Erythroblast (primary cell): ENCODE measurements at regions not wholly inside any gene's neighbourhood (a gene's known extent, or its start where the extent isn't known, plus 50 kb on each side); places are given as distances from the start of the nearest gene placed in this dataset.

Source experiments
- GATA1 ChIP-seq: IDR thresholded peaks from 2 replicates; pipeline ENCODE4 v1.6.1; 2011; ENCODE audit warnings: low read depth, mild to moderate bottlenecking, control low read depth, low read length, moderate library complexity
- POLR2A ChIP-seq: IDR thresholded peaks from 2 replicates; pipeline ENCODE4 v1.6.1; 2011; ENCODE audit warnings: mild to moderate bottlenecking, low read length

GRCh38 chr7:51679358-51679757 is 362.7 kb upstream of the COBL start:
- TF ChIP-seq POLR2A = no peak
- no peak for TF ChIP-seq GATA1
